Nephron progenitor cell (in vitro differentiated cells): ENCODE measurements at regions not wholly inside any gene's neighbourhood (a gene's known extent, or its start where the extent isn't known, plus 50 kb on each side); places are given as distances from the start of the nearest gene placed in this dataset.

ENCODE experiments used
- DNase-seq: peaks from one replicate; pipeline ENCODE4 v3.0.0; 2021
- H3K27ac Mint-ChIP-seq: 2 replicates; pipeline ENCODE4 v1.8.0; 2021; ENCODE audit warnings: mild to moderate bottlenecking, moderate library complexity, mixed read lengths
- H3K27me3 Mint-ChIP-seq: 2 replicates; pipeline ENCODE4 v1.8.0; 2021; ENCODE audit warnings: mild to moderate bottlenecking, low read depth, mixed read lengths; ENCODE audit not compliant: poor library complexity
- H3K36me3 Mint-ChIP-seq: 2 replicates; pipeline ENCODE4 v1.8.0; 2021; ENCODE audit warnings: low read depth, mixed read lengths
- H3K4me1 Mint-ChIP-seq: 2 replicates; pipeline ENCODE4 v1.8.0; 2021; ENCODE audit warnings: mixed read lengths
- H3K4me3 Mint-ChIP-seq: 2 replicates; pipeline ENCODE4 v1.8.0; 2021; ENCODE audit warnings: mild to moderate bottlenecking, moderate library complexity, mixed read lengths
- H3K9me3 Mint-ChIP-seq: 2 replicates; pipeline ENCODE4 v1.8.0; 2021; ENCODE audit warnings: mild to moderate bottlenecking, moderate library complexity, mixed read lengths
- CTCF ChIP-seq: fragments of 200-600 bp; sonication (generic); IDR thresholded peaks from 2 replicates; pipeline ENCODE4 v1.5.0; 2021; ENCODE audit warnings: antibody characterized with exemption

- H3K4me1 Mint-ChIP-seq: no peaks in the 10 kb centered on the region
- H3K36me3 Mint-ChIP-seq: no peaks in the 10 kb centered on the region
- H3K27ac Mint-ChIP-seq: peak overlapping the region; percentile 46
- no peak for TF ChIP-seq CTCF
- H3K4me3 Mint-ChIP-seq: no peak overlapping the region
- DNase-seq: no peak
- no peaks in the 10 kb centered on the region for H3K9me3 Mint-ChIP-seq
- H3K27me3 Mint-ChIP-seq: no peaks in the 10 kb centered on the region
Observed at GRCh38 chr1:82845866-82846265, 1045.1 kb downstream of the ADGRL2 start.

- no peaks in the 10 kb centered on the region for H3K9me3 Mint-ChIP-seq
- no peak overlapping the region for H3K4me3 Mint-ChIP-seq
- no peaks in the 10 kb centered on the region for H3K27me3 Mint-ChIP-seq
- H3K36me3 Mint-ChIP-seq: no peaks in the 10 kb centered on the region
- no peak for DNase-seq
- TF ChIP-seq CTCF: no peak
- no peak overlapping the region for H3K27ac Mint-ChIP-seq
- no peaks in the 10 kb centered on the region for H3K4me1 Mint-ChIP-seq
Observed at GRCh38 chr1:82844911-82845827, 1044.4 kb downstream of the ADGRL2 start.

- H3K4me3 Mint-ChIP-seq: no peak overlapping the region
- no peak for TF ChIP-seq CTCF
- H3K27ac Mint-ChIP-seq: no peak overlapping the region
- no peaks in the 10 kb centered on the region for H3K9me3 Mint-ChIP-seq
- no peaks in the 10 kb centered on the region for H3K4me1 Mint-ChIP-seq
- no peak for DNase-seq
- H3K36me3 Mint-ChIP-seq: no peaks in the 10 kb centered on the region
- H3K27me3 Mint-ChIP-seq: no peaks in the 10 kb centered on the region
Observed at GRCh38 chr1:82844447-82844846, 1043.7 kb downstream of the ADGRL2 start.

GRCh38 chr1:82843876-82844275 is 1043.1 kb downstream of the ADGRL2 start:
- DNase-seq: no peak
- no peaks in the 10 kb centered on the region for H3K36me3 Mint-ChIP-seq
- H3K27ac Mint-ChIP-seq: no peak overlapping the region

GRCh38 chr1:82840192-82840591 is 1039.5 kb downstream of the ADGRL2 start:
- DNase-seq: no peak
- no peaks in the 10 kb centered on the region for H3K27me3 Mint-ChIP-seq
- no peaks in the 10 kb centered on the region for H3K36me3 Mint-ChIP-seq
- H3K4me1 Mint-ChIP-seq: peaks cover 22% of the 10 kb centered on the region
- no peak for TF ChIP-seq CTCF
- no peaks in the 10 kb centered on the region for H3K9me3 Mint-ChIP-seq
- H3K4me3 Mint-ChIP-seq: no peak overlapping the region
- no peak overlapping the region for H3K27ac Mint-ChIP-seq

More at GRCh38 chr1:82843876-82844275, 1043.1 kb downstream of the ADGRL2 start:
- no peak overlapping the region for H3K4me3 Mint-ChIP-seq
- TF ChIP-seq CTCF: no peak
- no peaks in the 10 kb centered on the region for H3K9me3 Mint-ChIP-seq
- no peaks in the 10 kb centered on the region for H3K4me1 Mint-ChIP-seq
- H3K27me3 Mint-ChIP-seq: no peaks in the 10 kb centered on the region
